ENCODE measurements at regions not wholly inside any gene's neighbourhood (a gene's known extent, or its start where the extent isn't known, plus 50 kb on each side); places are given as distances from the start of the nearest gene placed in this dataset.

DNA sequence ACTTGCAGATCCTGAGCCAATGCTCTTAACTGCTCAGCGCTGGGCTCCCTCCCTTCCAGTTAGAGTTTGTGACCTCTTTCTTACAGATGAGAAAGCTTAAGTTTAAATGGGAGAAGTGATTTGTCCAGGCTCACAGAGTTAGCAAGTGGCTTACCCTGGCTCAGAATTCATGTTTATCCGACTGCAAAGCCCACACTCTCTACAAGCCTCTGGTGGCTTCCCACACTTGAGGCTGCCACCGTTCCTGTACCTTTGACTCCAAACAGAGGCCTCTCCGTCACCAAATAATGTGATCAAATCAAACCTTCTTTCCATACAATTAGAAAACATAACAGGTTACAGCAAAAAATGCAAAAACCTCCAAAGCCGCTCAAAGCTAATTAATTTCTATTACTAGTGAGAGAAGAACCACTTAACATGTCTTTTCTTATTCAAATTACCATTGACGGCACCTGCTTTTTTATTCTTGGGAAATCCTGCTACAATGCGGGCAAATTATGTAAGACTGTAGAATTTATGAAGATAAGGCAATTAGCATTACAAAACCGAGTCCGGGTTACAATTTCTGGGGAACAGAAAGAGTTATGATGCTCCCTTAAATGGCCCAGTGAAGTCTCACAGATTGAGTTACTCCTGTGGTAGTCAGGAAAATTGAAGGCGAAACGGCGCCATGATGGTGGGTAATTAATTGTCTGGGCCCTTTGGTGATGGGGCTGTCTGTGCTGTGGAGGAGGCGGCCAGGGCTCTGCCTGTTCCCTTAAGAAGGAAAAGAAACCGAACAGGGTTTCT lies 324.3 kb upstream of the POU3F1 start:
- TF ChIP-seq ZNF274 (IDR thresholded peaks at IDR 0.05; ENCODE audit: low read depth, low read length) (no peak), SUZ12 (IDR thresholded peaks at IDR 0.05; ENCODE audit: extremely low read depth, insufficient read depth, insufficient read length) (no peak), YY1 (IDR thresholded peaks at IDR 0.05; ENCODE audit: insufficient read depth, insufficient read length) (no peak)
